GM12864 (cell line): ENCODE measurements at regions not wholly inside any gene's neighbourhood (a gene's known extent, or its start where the extent isn't known, plus 50 kb on each side); places are given as distances from the start of the nearest gene placed in this dataset.

Experiments
- DNase-seq: peaks from one replicate; pipeline ENCODE4 v3.0.0-alpha.2; 2011; ENCODE audit warnings: low read depth
- H3K4me3 ChIP-seq: 2 replicates; pipeline ENCODE4 v1.5.1; 2011; ENCODE audit warnings: mild to moderate bottlenecking, low read depth, low read length, control low read depth
- CTCF ChIP-seq: IDR thresholded peaks from 2 replicates; pipeline ENCODE4 v1.5.1; 2011; ENCODE audit warnings: low read depth, mild to moderate bottlenecking, moderate library complexity, low read length, control low read depth, inconsistent platforms; ENCODE audit errors: missing control alignments

GRCh38 chr14:101017209-101017608 is 113.7 kb upstream of the RTL1 start:
- no peak for TF ChIP-seq CTCF
- no peak overlapping the region for H3K4me3 ChIP-seq
- DNase-seq = no peak

GRCh38 chr14:101017806-101018560 is 114.5 kb upstream of the RTL1 start:
- TF ChIP-seq CTCF = no peak
- no peak for DNase-seq
- H3K4me3 ChIP-seq = no peak overlapping the region

GRCh38 chr14:101018561-101019290 is 115.2 kb upstream of the RTL1 start:
- H3K4me3 ChIP-seq = no peak overlapping the region
- no peak for DNase-seq
- TF ChIP-seq CTCF = no peak

GRCh38 chr14:101019541-101019940 is 116.0 kb upstream of the RTL1 start:
- DNase-seq = no peak
- no peak for TF ChIP-seq CTCF

GRCh38 chr14:101019990-101020710 is 116.6 kb upstream of the RTL1 start:
- no peak for TF ChIP-seq CTCF
- DNase-seq = no peak
- no peak overlapping the region for H3K4me3 ChIP-seq

More at GRCh38 chr14:101019541-101019940, 116.0 kb upstream of the RTL1 start:
- no peak overlapping the region for H3K4me3 ChIP-seq

GRCh38 chr14:101020834-101021370 is 117.4 kb upstream of the RTL1 start:
- no peak for DNase-seq
- no peak overlapping the region for H3K4me3 ChIP-seq
- no peak for TF ChIP-seq CTCF
